ENCODE measurements at regions not wholly inside any gene's neighbourhood (a gene's known extent, or its start where the extent isn't known, plus 50 kb on each side); places are given as distances from the start of the nearest gene placed in this dataset.

GRCh38 chr6:156699017-156699421, 78.2 kb upstream of the ARID1B start:
- H3K9me3 ChIP-seq (ENCODE audit: severe bottlenecking), result no peaks in the 10 kb centered on the region
- no peak for TF ChIP-seq CTCF (IDR thresholded peaks at IDR 0.05; ENCODE audit: poor library complexity, severe bottlenecking)
- H3K4me3 ChIP-seq (ENCODE audit: severe bottlenecking), result no peak overlapping the region
- H3K4me1 ChIP-seq (ENCODE audit: insufficient read depth, poor library complexity, severe bottlenecking), result peaks cover 4% of the 10 kb centered on the region
- DNase-seq (ENCODE audit: low spot score), result no peak
- H3K27me3 ChIP-seq (ENCODE audit: insufficient read depth, poor library complexity, severe bottlenecking), result no peaks in the 10 kb centered on the region
- ATAC-seq (ENCODE audit: low read depth), result peak; percentile 99
- H3K27ac ChIP-seq (ENCODE audit: poor library complexity, severe bottlenecking), result peak overlapping the region; percentile 35
- H3K36me3 ChIP-seq (ENCODE audit: low read depth), result no peaks in the 10 kb centered on the region

- DNase-seq (ENCODE audit: low spot score), result no peak
- Histone ChIP-seq H3K4me1 (ENCODE audit: insufficient read depth, poor library complexity, severe bottlenecking) (peaks cover 4% of the 10 kb centered on the region), H3K27me3 (ENCODE audit: insufficient read depth, poor library complexity, severe bottlenecking) (no peaks in the 10 kb centered on the region), H3K27ac (ENCODE audit: poor library complexity, severe bottlenecking) (peak overlapping the region; percentile 35), H3K4me3 (ENCODE audit: severe bottlenecking) (no peak overlapping the region), H3K9me3 (ENCODE audit: severe bottlenecking) (no peaks in the 10 kb centered on the region), H3K36me3 (ENCODE audit: low read depth) (no peaks in the 10 kb centered on the region)
- TF ChIP-seq CTCF (IDR thresholded peaks at IDR 0.05; ENCODE audit: poor library complexity, severe bottlenecking), result no peak
- no peak for ATAC-seq (ENCODE audit: low read depth)
Observed at GRCh38 chr6:156698239-156699016, 78.8 kb upstream of the ARID1B start.

GRCh38 chr6:156697225-156697830, 79.8 kb upstream of the ARID1B start:
- no peak overlapping the region for H3K27ac ChIP-seq (ENCODE audit: poor library complexity, severe bottlenecking)
- H3K27me3 ChIP-seq (ENCODE audit: insufficient read depth, poor library complexity, severe bottlenecking), result no peaks in the 10 kb centered on the region
- no peak for ATAC-seq (ENCODE audit: low read depth)
- no peak for DNase-seq (ENCODE audit: low spot score)
- no peak overlapping the region for H3K4me3 ChIP-seq (ENCODE audit: severe bottlenecking)
- H3K9me3 ChIP-seq (ENCODE audit: severe bottlenecking), result no peaks in the 10 kb centered on the region
- TF ChIP-seq CTCF (IDR thresholded peaks at IDR 0.05; ENCODE audit: poor library complexity, severe bottlenecking), result no peak
- H3K4me1 ChIP-seq (ENCODE audit: insufficient read depth, poor library complexity, severe bottlenecking), result peaks cover 4% of the 10 kb centered on the region
- H3K36me3 ChIP-seq (ENCODE audit: low read depth), result no peaks in the 10 kb centered on the region

GRCh38 chr6:156695742-156696141, 81.4 kb upstream of the ARID1B start:
- Histone ChIP-seq H3K27me3 (ENCODE audit: insufficient read depth, poor library complexity, severe bottlenecking) (no peaks in the 10 kb centered on the region), H3K36me3 (ENCODE audit: low read depth) (no peaks in the 10 kb centered on the region), H3K4me1 (ENCODE audit: insufficient read depth, poor library complexity, severe bottlenecking) (peaks cover 4% of the 10 kb centered on the region), H3K9me3 (ENCODE audit: severe bottlenecking) (no peaks in the 10 kb centered on the region), H3K4me3 (ENCODE audit: severe bottlenecking) (no peak overlapping the region), H3K27ac (ENCODE audit: poor library complexity, severe bottlenecking) (no peak overlapping the region)
- DNase-seq (ENCODE audit: low spot score) (no peak), ATAC-seq (ENCODE audit: low read depth) (no peak)
- no peak for TF ChIP-seq CTCF (IDR thresholded peaks at IDR 0.05; ENCODE audit: poor library complexity, severe bottlenecking)

GRCh38 chr6:156694679-156695078, 82.5 kb upstream of the ARID1B start:
- Histone ChIP-seq H3K4me3 (ENCODE audit: severe bottlenecking) (no peak overlapping the region), H3K9me3 (ENCODE audit: severe bottlenecking) (no peaks in the 10 kb centered on the region), H3K4me1 (ENCODE audit: insufficient read depth, poor library complexity, severe bottlenecking) (peaks cover 4% of the 10 kb centered on the region), H3K36me3 (ENCODE audit: low read depth) (no peaks in the 10 kb centered on the region), H3K27me3 (ENCODE audit: insufficient read depth, poor library complexity, severe bottlenecking) (no peaks in the 10 kb centered on the region), H3K27ac (ENCODE audit: poor library complexity, severe bottlenecking) (no peak overlapping the region)
- DNase-seq (ENCODE audit: low spot score) (no peak), ATAC-seq (ENCODE audit: low read depth) (no peak)
- TF ChIP-seq CTCF (IDR thresholded peaks at IDR 0.05; ENCODE audit: poor library complexity, severe bottlenecking), result no peak

Measured in RWPE2 (cell line).